Upper lobe of left lung (tissue), 4 donors: ENCODE measurements at regions not wholly inside any gene's neighbourhood (a gene's known extent, or its start where the extent isn't known, plus 50 kb on each side); places are given as distances from the start of the nearest gene placed in this dataset.

Experiments used
- CTCF ChIP-seq, 6 experiments: fragments of 450-650 bp in 4 of 6; fragments of 200-600 bp in 2 of 6; sonication (generic) in 2 of 6; IDR thresholded peaks; one replicate each; pipeline ENCODE4 v1.5.1; 2016 to 2019; ENCODE audit warnings: antibody characterized with exemption in 6 of 6
- POLR2AphosphoS5 ChIP-seq, 2 donors: sonication (generic); formaldehyde crosslinking; IDR thresholded peaks; one replicate each; pipeline ENCODE4 v1.5.1; 2017; ENCODE audit warnings: antibody characterized with exemption in 2 of 2

DNA sequence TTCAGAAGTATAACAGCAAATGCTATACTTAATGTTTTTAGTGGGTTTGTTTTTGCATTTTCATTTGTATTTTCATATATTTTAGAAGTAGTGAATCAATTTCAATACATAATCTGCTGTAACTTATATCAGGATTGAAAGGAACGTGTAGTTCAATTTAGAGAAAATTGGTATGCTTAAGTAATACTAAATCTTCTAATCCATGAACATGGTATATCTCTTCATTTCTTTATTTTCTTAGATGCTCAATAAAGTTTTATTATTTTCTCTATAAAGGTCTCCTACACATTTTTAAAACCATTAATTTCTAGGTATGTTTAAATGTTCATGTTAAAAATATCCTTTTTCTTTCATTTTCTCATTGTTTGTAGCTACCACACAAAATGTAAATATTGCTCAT, 85.1 kb downstream of the STMND1 start:
- TF ChIP-seq CTCF (IDR thresholded peaks at IDR 0.05) (no peak), POLR2AphosphoS5 (IDR thresholded peaks at IDR 0.05) (no peak)
